Thymus (tissue), 11 donors: ENCODE measurements at regions not wholly inside any gene's neighbourhood (a gene's known extent, or its start where the extent isn't known, plus 50 kb on each side); places are given as distances from the start of the nearest gene placed in this dataset.
"Not testable (repeated sequence)": the region's sequence is repeated elsewhere in the genome, so short reads cannot be mapped to it uniquely, and the experiment has no call there.

Source experiments
- DNase-seq, 9 donors: peaks; one replicate each; pipeline ENCODE4 v3.0.0-alpha.2; 2013; ENCODE audit warnings: low spot score in 9 of 9, low read depth in 6 of 9, missing footprints in 1 of 9
- H3K27ac ChIP-seq, 2 donors: one replicate each; pipeline ENCODE4 v1.5.1; 2013; ENCODE audit warnings: control low read depth in 1 of 2, low read depth in 1 of 2, low read length in 1 of 2, mild to moderate bottlenecking in 1 of 2, moderate library complexity in 1 of 2
- H3K27me3 ChIP-seq, 2 donors: one replicate each; pipeline ENCODE4 v1.5.1; 2013; ENCODE audit warnings: low read length in 1 of 2; ENCODE audit not compliant: control insufficient read depth in 2 of 2, insufficient read depth in 1 of 2
- H3K36me3 ChIP-seq, 2 donors: one replicate each; pipeline ENCODE4 v1.5.1; 2013; ENCODE audit warnings: low read length in 1 of 2, mild to moderate bottlenecking in 1 of 2, moderate library complexity in 1 of 2; ENCODE audit not compliant: control insufficient read depth in 2 of 2, insufficient read depth in 2 of 2
- H3K4me1 ChIP-seq, 2 donors: one replicate each; pipeline ENCODE4 v1.5.1; 2013; ENCODE audit warnings: low read length in 2 of 2; ENCODE audit not compliant: control insufficient read depth in 2 of 2, insufficient read depth in 2 of 2
- H3K4me3 ChIP-seq, 2 donors: one replicate each; pipeline ENCODE4 v1.5.1; 2013; ENCODE audit warnings: low read length in 2 of 2, control low read depth in 1 of 2, mild to moderate bottlenecking in 1 of 2
- H3K9me3 ChIP-seq, 2 donors: one replicate each; pipeline ENCODE4 v1.5.1; 2013; ENCODE audit warnings: low read length in 1 of 2, mild to moderate bottlenecking in 1 of 2; ENCODE audit not compliant: control insufficient read depth in 2 of 2, insufficient read depth in 1 of 2
- WGBS: extraction: QIAGEN DNeasy Blood & Tissue Kit; methylation state at CpG from one replicate; pipeline ENCODE4 v1.1.7; 2013; 5-methylcytosine and 5-hydroxymethylcytosine counted together
- donor health status: healthy.

DNA sequence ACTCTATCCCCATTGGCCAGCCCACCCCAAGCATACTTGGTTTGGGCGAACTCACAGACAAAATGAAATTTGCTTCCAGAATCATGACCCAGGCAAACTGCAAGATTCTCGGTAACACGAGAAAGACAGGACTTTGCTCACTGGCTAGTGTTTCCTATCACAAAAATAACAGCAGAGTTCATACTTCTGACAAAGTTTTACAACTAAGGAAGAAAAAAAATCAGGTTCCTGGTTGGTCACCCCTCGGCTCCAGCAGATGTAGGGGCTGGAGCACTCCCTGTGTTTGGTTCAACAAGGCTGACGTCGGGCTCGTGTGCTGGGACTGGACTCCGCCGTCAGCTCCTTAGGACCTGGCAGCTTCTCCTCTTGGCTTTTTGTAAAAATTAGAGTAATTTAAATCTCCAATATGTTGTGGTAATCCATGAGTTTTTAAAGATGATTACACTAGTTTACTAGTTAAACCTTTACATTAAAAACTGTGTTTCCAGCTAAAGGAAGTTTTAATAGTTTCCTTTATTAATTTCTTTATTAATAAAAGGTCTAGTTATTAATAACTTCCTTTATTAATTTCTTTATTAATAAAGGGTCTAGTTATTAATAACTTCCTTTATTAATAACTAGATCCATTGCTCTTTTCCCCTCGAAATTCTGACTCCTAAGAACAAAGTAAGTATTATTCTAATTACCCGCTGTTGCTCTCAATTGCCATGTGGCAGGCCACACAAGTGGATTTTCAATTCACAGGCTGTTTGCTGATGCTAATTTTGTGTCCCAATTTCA is 115.6 kb upstream of the RNF32 start:
- Histone ChIP-seq H3K27ac (no peak overlapping the region), H3K4me1 (no peaks in the 10 kb centered on the region), H3K27me3 (peaks cover 0 to under 1% of the 10 kb centered on the region in 2 donors), H3K36me3 (no peaks in the 10 kb centered on the region), H3K9me3 (no peaks in the 10 kb centered on the region), H3K4me3 (no peak overlapping the region)
- 91% methylated on average over 11 of the region's 11 CpGs for WGBS
- DNase-seq: no peak

DNA sequence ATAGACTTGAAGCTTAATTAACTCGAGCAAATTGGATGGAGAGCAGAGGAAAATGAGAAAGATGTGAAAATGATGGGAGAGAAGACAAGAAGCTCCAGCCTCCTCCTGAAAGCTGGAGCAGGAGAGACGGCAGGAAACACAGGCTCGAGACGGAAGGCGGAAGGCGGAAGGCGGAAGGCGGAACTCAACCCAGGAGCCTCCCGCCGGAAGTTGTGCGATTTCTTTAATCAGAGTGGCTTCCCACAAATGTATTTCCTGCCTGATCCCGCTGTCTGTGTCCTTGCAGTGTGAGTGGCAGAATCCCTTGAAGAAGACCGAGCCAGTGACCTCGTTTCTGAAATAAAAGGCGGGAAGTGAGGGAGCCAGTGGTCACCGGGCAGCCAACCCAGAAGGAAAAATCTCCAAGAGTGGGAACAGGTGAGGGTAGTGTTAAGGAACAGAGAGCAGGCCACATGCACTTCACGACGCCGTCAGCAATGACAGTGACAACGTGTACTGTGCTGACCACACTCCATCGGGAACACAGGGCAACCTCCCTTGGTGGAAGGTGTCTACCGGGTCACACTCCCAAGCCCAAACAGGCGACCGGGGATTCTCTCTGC is 117.0 kb upstream of the RNF32 start:
- WGBS: 88% methylated on average over 24 of the region's 24 CpGs
- Histone ChIP-seq H3K9me3 (no peaks in the 10 kb centered on the region), H3K27ac (no peak overlapping the region), H3K36me3 (no peaks in the 10 kb centered on the region), H3K4me3 (no peak overlapping the region), H3K27me3 (no peaks in the 10 kb centered on the region), H3K4me1 (no peaks in the 10 kb centered on the region)
- no peak for DNase-seq

DNA sequence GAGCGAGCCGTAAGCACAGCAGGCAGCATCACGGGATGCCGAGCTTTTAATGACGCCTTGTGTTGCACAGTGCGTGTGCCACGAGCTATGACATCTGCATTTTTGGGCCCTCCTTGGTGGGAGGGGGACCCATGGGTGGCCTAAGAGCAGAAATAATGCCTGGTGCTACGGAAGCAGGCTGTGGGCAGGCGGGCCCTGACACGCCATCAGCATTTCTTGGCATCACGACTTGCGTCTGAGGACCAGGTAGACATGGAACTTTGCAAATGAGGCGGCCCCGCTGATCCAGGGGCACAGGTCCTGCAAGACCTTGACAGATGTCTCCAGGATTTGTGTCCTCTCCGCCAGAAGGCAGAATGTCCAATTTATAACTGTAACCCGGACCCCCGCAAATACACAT is 117.8 kb upstream of the RNF32 start:
- Histone ChIP-seq H3K27me3 (no peaks in the 10 kb centered on the region), H3K4me1 (no peaks in the 10 kb centered on the region), H3K27ac (no peak overlapping the region), H3K4me3 (no peak overlapping the region), H3K9me3 (no peaks in the 10 kb centered on the region), H3K36me3 (no peaks in the 10 kb centered on the region)
- DNase-seq: no peak
- 95% methylated on average over 17 of the region's 17 CpGs for WGBS

DNA sequence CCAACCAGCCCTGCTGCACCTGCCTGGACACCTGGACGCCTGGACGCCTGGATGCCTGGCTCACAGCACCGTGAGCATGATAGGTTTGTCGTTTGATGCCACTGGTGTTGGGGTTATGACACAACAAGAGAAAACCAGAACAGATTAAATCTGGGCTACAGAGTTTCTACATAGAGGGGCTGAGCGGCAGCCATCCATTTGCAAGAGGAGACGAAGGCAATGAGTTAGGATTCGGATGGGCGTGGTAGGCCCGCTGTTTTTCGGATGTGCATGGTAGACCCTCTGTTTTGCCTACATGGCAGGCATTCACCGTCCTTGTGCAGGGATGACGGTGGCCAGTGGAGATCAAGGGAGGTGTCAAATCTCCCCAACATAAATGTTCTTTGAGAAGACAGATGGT is 121.5 kb upstream of the RNF32 start:
- no peaks in the 10 kb centered on the region for H3K36me3 ChIP-seq
- no peak for DNase-seq

DNA sequence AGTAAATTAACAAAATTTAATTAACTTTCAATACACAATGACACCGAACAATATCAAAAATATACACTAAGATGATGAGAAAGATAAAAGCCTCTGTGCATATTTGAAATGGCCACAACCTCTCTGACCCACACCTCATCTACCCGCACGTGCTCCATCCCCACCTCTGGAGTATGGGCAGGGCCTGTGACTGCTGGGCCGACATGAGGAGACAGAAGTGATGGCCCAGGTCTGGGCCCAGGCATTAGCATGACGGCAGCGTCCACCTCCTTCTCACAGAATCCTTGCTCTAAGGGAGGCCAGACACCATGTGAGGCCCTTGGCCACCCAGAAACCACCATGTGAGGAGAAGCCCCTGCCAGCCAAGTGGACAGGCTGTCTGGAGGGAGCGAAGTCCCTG is 122.1 kb upstream of the RNF32 start:
- 86% methylated on average over 7 of the region's 7 CpGs for WGBS
- H3K4me1 ChIP-seq: no peaks in the 10 kb centered on the region
- H3K36me3 ChIP-seq: no peaks in the 10 kb centered on the region
- H3K9me3 ChIP-seq: no peaks in the 10 kb centered on the region
- DNase-seq: no peak
- no peak overlapping the region for H3K4me3 ChIP-seq
- H3K27ac ChIP-seq: no peak overlapping the region
- no peaks in the 10 kb centered on the region for H3K27me3 ChIP-seq

More for the DNA sequence above, 121.5 kb upstream of the RNF32 start:
- H3K9me3 ChIP-seq: no peaks in the 10 kb centered on the region
- WGBS: 96% methylated on average over 12 of the region's 12 CpGs
- H3K4me3 ChIP-seq: no peak overlapping the region
- no peaks in the 10 kb centered on the region for H3K27me3 ChIP-seq
- H3K27ac ChIP-seq: no peak overlapping the region
- no peaks in the 10 kb centered on the region for H3K4me1 ChIP-seq

DNA sequence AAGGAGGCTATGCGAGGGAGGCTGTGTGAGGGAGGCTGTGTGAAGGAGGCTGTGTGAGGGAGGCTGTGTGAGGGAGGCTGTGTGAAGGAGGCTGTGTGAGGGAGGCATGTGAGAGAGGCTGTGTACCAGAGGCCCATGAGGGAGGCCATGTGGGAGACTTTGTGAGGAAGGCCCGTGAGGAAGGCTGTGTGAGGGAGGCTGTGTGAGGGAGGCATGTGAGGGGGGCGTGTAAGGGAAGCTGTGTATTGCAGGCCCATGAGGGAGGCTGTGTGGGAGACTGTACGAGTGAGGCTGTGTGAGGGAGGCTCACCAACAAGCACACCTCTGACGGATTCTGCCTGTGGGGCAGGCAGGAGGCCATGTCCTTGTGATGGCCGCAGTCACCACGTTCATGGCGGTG is 122.7 kb upstream of the RNF32 start:
- not testable (repeated sequence) for DNase-seq, H3K4me3 ChIP-seq, H3K27ac ChIP-seq, H3K36me3 ChIP-seq, H3K9me3 ChIP-seq, H3K4me1 ChIP-seq, H3K27me3 ChIP-seq
- WGBS: 87% methylated on average over 8 of the region's 8 CpGs

DNA sequence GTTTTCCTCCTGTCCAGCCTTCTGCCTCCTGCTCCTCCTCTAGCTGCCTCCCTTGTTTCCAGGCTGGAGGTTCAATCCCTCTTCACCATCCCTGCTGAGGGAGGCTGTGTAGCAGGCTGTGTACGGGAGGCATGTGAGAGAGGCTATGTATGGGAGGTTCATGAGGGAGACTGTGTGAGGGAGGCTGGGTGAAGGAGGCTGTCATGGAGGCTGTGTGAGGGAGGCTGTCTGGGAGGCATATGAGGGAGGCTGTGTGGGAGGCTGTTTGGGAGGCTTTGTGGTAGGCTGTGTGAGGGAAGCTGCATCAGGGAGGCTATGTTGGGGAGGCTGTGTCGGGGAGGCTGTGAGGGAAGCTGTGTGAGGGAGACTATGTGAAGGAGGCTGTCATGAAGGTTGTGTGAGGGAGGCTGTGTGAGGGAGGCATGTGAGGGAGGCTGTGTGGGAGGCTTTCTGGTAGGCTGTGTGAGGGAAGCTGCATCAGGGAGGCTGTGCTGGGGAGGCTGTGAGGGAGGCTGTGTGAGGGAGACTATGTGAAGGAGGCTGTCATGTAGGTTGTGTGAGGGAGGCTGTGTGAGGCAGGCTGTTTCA is 123.7 kb upstream of the RNF32 start:
- 94% methylated on average over 2 of the region's 2 CpGs for WGBS
- H3K9me3 ChIP-seq: no peaks in the 10 kb centered on the region
- H3K36me3 ChIP-seq: no peaks in the 10 kb centered on the region
- H3K27me3 ChIP-seq: no peaks in the 10 kb centered on the region
- H3K27ac ChIP-seq: no peak overlapping the region
- no peaks in the 10 kb centered on the region for H3K4me1 ChIP-seq
- no peak for DNase-seq
- H3K4me3 ChIP-seq: no peak overlapping the region

DNA sequence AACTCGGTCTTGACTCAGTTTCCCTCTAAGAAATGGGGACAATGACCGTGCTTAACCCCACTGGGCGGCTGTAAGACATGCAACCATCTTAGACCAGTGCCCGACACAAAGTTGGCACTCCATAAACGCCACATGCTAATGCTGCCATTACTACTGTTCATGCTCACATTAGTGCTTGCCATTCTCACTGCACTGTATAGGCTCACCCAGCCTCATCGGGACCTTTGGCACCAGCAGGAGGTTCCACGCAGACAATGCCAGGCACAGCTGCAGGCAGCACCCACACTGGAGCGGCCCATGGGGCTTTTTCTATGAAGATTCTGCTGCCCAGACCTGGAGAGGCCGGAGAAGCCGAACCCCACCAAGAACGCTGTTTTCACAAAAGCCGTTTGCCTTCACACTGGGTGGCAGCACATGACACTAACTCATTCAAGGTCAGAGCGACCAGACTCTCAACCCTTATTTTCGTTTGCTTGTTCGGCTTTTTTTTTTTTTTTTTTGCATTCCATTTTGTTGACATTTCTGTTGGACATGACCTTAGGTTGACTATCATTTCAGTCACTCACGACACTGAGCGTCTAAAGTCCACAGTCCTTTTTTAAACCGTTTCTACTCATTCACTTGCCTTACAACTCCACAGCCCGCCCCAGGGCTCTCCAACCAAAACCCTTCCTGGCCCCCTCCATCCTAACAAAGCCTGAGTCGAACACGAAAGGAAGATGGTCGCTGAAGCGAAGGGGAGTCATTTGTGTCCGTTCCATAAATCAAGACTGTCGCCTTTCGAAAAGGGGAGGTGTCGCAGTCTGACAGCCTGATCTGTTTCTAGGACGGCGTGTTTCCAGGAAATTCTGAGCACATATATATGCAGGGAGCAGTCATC is 124.4 kb upstream of the RNF32 start:
- Histone ChIP-seq H3K9me3 (no peaks in the 10 kb centered on the region), H3K27ac (no peak overlapping the region), H3K4me3 (no peak overlapping the region), H3K27me3 (no peaks in the 10 kb centered on the region), H3K4me1 (no peaks in the 10 kb centered on the region), H3K36me3 (no peaks in the 10 kb centered on the region)
- no peak for DNase-seq
- WGBS: 86% methylated on average over 29 of the region's 29 CpGs

DNA sequence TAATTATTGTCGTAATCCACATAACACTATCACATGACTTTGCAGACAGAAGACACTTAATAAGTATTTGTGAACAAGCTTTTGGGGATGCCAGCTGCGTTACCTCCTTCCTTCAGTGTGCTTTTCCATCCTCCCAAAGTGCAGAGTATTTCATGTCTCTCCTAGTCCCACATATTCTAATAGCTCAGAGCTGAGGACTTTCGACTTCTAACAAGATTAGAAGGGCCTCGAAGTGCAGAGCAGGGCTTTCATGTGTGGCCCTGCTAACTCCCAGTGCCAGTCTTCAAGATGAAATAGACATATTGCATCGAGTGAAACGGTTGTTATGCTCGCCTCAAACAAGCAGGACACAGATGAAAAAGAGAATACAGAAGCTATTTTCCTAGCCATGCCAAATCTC is 125.7 kb upstream of the RNF32 start:
- 92% methylated on average over 7 of the region's 7 CpGs for WGBS
- Histone ChIP-seq H3K36me3 (no peaks in the 10 kb centered on the region), H3K9me3 (no peaks in the 10 kb centered on the region), H3K27ac (no peak overlapping the region), H3K27me3 (no peaks in the 10 kb centered on the region), H3K4me3 (no peak overlapping the region), H3K4me1 (no peaks in the 10 kb centered on the region)
- no peak for DNase-seq
